Activated naive CD8-positive, alpha-beta T cell treated with anti-CD3 and anti-CD28 coated beads for 36 hours (primary cell): ENCODE measurements at regions not wholly inside any gene's neighbourhood (a gene's known extent, or its start where the extent isn't known, plus 50 kb on each side); places are given as distances from the start of the nearest gene placed in this dataset.

Experiments
- DNase-seq: peaks from one replicate; pipeline ENCODE4 v3.0.0; 2021
- H3K27ac Mint-ChIP-seq: one replicate; pipeline ENCODE4 v1.8.0; 2022; ENCODE audit warnings: mild to moderate bottlenecking, moderate library complexity, mixed read lengths
- H3K27me3 Mint-ChIP-seq: one replicate; pipeline ENCODE4 v1.8.0; 2022; ENCODE audit warnings: mild to moderate bottlenecking, mixed read lengths
- H3K36me3 Mint-ChIP-seq: one replicate; pipeline ENCODE4 v1.8.0; 2021; ENCODE audit warnings: mild to moderate bottlenecking, mixed read lengths
- H3K4me1 Mint-ChIP-seq: one replicate; pipeline ENCODE4 v1.8.0; 2021; ENCODE audit warnings: mixed read lengths
- H3K4me3 Mint-ChIP-seq: one replicate; pipeline ENCODE4 v1.8.0; 2022; ENCODE audit warnings: mild to moderate bottlenecking, moderate library complexity, mixed read lengths
- H3K9me3 Mint-ChIP-seq: one replicate; pipeline ENCODE4 v1.8.0; 2022; ENCODE audit warnings: mixed read lengths

- DNase-seq = no peak
- Mint-ChIP-seq H3K27me3 (no peaks in the 10 kb centered on the region), H3K27ac (no peak overlapping the region), H3K9me3 (no peaks in the 10 kb centered on the region), H3K36me3 (no peaks in the 10 kb centered on the region), H3K4me3 (no peak overlapping the region), H3K4me1 (no peaks in the 10 kb centered on the region)
Observed at GRCh38 chr13:105255472-105255871, 1280.0 kb downstream of the EFNB2 start.

- H3K9me3 Mint-ChIP-seq = peaks cover 1% of the 10 kb centered on the region
- H3K27me3 Mint-ChIP-seq = no peaks in the 10 kb centered on the region
- H3K4me3 Mint-ChIP-seq = no peak overlapping the region
- H3K36me3 Mint-ChIP-seq = no peaks in the 10 kb centered on the region
- no peak for DNase-seq
- H3K4me1 Mint-ChIP-seq = no peaks in the 10 kb centered on the region
- no peak overlapping the region for H3K27ac Mint-ChIP-seq
Observed at GRCh38 chr13:105251293-105251692, 1284.2 kb downstream of the EFNB2 start.

GRCh38 chr13:105247830-105248229 is 1287.6 kb downstream of the EFNB2 start:
- peaks cover 1% of the 10 kb centered on the region for H3K9me3 Mint-ChIP-seq

GRCh38 chr13:105240371-105240770 is 1295.1 kb downstream of the EFNB2 start:
- no peak overlapping the region for H3K4me3 Mint-ChIP-seq
- no peaks in the 10 kb centered on the region for H3K4me1 Mint-ChIP-seq
- no peak overlapping the region for H3K27ac Mint-ChIP-seq
- H3K9me3 Mint-ChIP-seq = no peaks in the 10 kb centered on the region
- DNase-seq = no peak
- H3K27me3 Mint-ChIP-seq = no peaks in the 10 kb centered on the region
- H3K36me3 Mint-ChIP-seq = no peaks in the 10 kb centered on the region

More at GRCh38 chr13:105247830-105248229, 1287.6 kb downstream of the EFNB2 start:
- no peaks in the 10 kb centered on the region for H3K27me3 Mint-ChIP-seq
- H3K4me1 Mint-ChIP-seq = no peaks in the 10 kb centered on the region
- DNase-seq = no peak
- H3K4me3 Mint-ChIP-seq = no peak overlapping the region
- H3K27ac Mint-ChIP-seq = no peak overlapping the region
- no peaks in the 10 kb centered on the region for H3K36me3 Mint-ChIP-seq

- Mint-ChIP-seq H3K36me3 (no peaks in the 10 kb centered on the region), H3K4me3 (no peak overlapping the region)
- no peak for DNase-seq
Observed at GRCh38 chr13:105232439-105232838, 1303.0 kb downstream of the EFNB2 start.

GRCh38 chr13:105232006-105232405 is 1303.5 kb downstream of the EFNB2 start:
- Mint-ChIP-seq H3K4me3 (no peak overlapping the region), H3K27ac (no peak overlapping the region), H3K36me3 (no peaks in the 10 kb centered on the region), H3K9me3 (no peaks in the 10 kb centered on the region), H3K27me3 (no peaks in the 10 kb centered on the region), H3K4me1 (no peaks in the 10 kb centered on the region)
- no peak for DNase-seq

More at GRCh38 chr13:105232439-105232838, 1303.0 kb downstream of the EFNB2 start:
- Mint-ChIP-seq H3K27me3 (no peaks in the 10 kb centered on the region), H3K9me3 (no peaks in the 10 kb centered on the region), H3K27ac (no peak overlapping the region), H3K4me1 (no peaks in the 10 kb centered on the region)

- Mint-ChIP-seq H3K4me3 (no peak overlapping the region), H3K36me3 (no peaks in the 10 kb centered on the region), H3K9me3 (no peaks in the 10 kb centered on the region), H3K27me3 (no peaks in the 10 kb centered on the region), H3K27ac (no peak overlapping the region), H3K4me1 (no peaks in the 10 kb centered on the region)
- DNase-seq = no peak
Observed at GRCh38 chr13:105231579-105231978, 1303.9 kb downstream of the EFNB2 start.

- Mint-ChIP-seq H3K4me1 (no peaks in the 10 kb centered on the region), H3K27me3 (peaks cover 3% of the 10 kb centered on the region), H3K27ac (no peak overlapping the region), H3K9me3 (no peaks in the 10 kb centered on the region), H3K36me3 (no peaks in the 10 kb centered on the region), H3K4me3 (no peak overlapping the region)
- DNase-seq = no peak
Observed at GRCh38 chr13:105220881-105221280, 1314.6 kb downstream of the EFNB2 start.

GRCh38 chr13:105220063-105220462 is 1315.4 kb downstream of the EFNB2 start:
- Mint-ChIP-seq H3K27ac (no peak overlapping the region), H3K4me3 (no peak overlapping the region), H3K27me3 (peaks cover 3% of the 10 kb centered on the region), H3K4me1 (no peaks in the 10 kb centered on the region), H3K36me3 (no peaks in the 10 kb centered on the region), H3K9me3 (no peaks in the 10 kb centered on the region)
- DNase-seq = no peak

GRCh38 chr13:105219651-105220050 is 1315.8 kb downstream of the EFNB2 start:
- H3K36me3 Mint-ChIP-seq = no peaks in the 10 kb centered on the region
- H3K27me3 Mint-ChIP-seq = peaks cover 3% of the 10 kb centered on the region
- H3K9me3 Mint-ChIP-seq = no peaks in the 10 kb centered on the region
- H3K4me1 Mint-ChIP-seq = no peaks in the 10 kb centered on the region
- H3K4me3 Mint-ChIP-seq = no peak overlapping the region
- H3K27ac Mint-ChIP-seq = no peak overlapping the region
- DNase-seq = no peak

- H3K27ac Mint-ChIP-seq = no peak overlapping the region
- no peaks in the 10 kb centered on the region for H3K9me3 Mint-ChIP-seq
- DNase-seq = no peak
- H3K4me1 Mint-ChIP-seq = no peaks in the 10 kb centered on the region
- H3K36me3 Mint-ChIP-seq = no peaks in the 10 kb centered on the region
- H3K27me3 Mint-ChIP-seq = peaks cover 3% of the 10 kb centered on the region
- H3K4me3 Mint-ChIP-seq = no peak overlapping the region
Observed at GRCh38 chr13:105213512-105213911, 1322.0 kb downstream of the EFNB2 start.

- no peak for DNase-seq
- H3K4me1 Mint-ChIP-seq = no peaks in the 10 kb centered on the region
- no peaks in the 10 kb centered on the region for H3K36me3 Mint-ChIP-seq
- no peaks in the 10 kb centered on the region for H3K9me3 Mint-ChIP-seq
- H3K4me3 Mint-ChIP-seq = no peak overlapping the region
- H3K27ac Mint-ChIP-seq = no peak overlapping the region
- H3K27me3 Mint-ChIP-seq = peaks cover 10% of the 10 kb centered on the region
Observed at GRCh38 chr13:105207572-105208293, 1327.7 kb downstream of the EFNB2 start.

GRCh38 chr13:105202354-105202753 is 1333.1 kb downstream of the EFNB2 start:
- Mint-ChIP-seq H3K27me3 (peaks cover 10% of the 10 kb centered on the region), H3K4me1 (no peaks in the 10 kb centered on the region)

GRCh38 chr13:105201351-105201750 is 1334.1 kb downstream of the EFNB2 start:
- H3K9me3 Mint-ChIP-seq = no peaks in the 10 kb centered on the region

More at GRCh38 chr13:105202354-105202753, 1333.1 kb downstream of the EFNB2 start:
- no peaks in the 10 kb centered on the region for H3K9me3 Mint-ChIP-seq
- H3K27ac Mint-ChIP-seq = no peak overlapping the region
- no peak overlapping the region for H3K4me3 Mint-ChIP-seq
- no peak for DNase-seq
- no peaks in the 10 kb centered on the region for H3K36me3 Mint-ChIP-seq

GRCh38 chr13:105200181-105200580 is 1335.3 kb downstream of the EFNB2 start:
- H3K9me3 Mint-ChIP-seq = no peaks in the 10 kb centered on the region
- H3K27ac Mint-ChIP-seq = no peak overlapping the region
- no peaks in the 10 kb centered on the region for H3K36me3 Mint-ChIP-seq
- no peak overlapping the region for H3K4me3 Mint-ChIP-seq
- DNase-seq = no peak
- H3K27me3 Mint-ChIP-seq = peaks cover 10% of the 10 kb centered on the region
- H3K4me1 Mint-ChIP-seq = no peaks in the 10 kb centered on the region

More at GRCh38 chr13:105201351-105201750, 1334.1 kb downstream of the EFNB2 start:
- Mint-ChIP-seq H3K4me3 (no peak overlapping the region), H3K4me1 (no peaks in the 10 kb centered on the region), H3K27ac (no peak overlapping the region), H3K27me3 (peaks cover 10% of the 10 kb centered on the region), H3K36me3 (no peaks in the 10 kb centered on the region)
- DNase-seq = no peak

- Mint-ChIP-seq H3K36me3 (no peaks in the 10 kb centered on the region), H3K4me1 (no peaks in the 10 kb centered on the region), H3K27ac (no peak overlapping the region), H3K4me3 (no peak overlapping the region), H3K9me3 (no peaks in the 10 kb centered on the region), H3K27me3 (no peaks in the 10 kb centered on the region)
- DNase-seq = no peak
Observed at GRCh38 chr13:105196052-105196451, 1339.4 kb downstream of the EFNB2 start.
